OCI-LY1 (cell line): ENCODE measurements at regions not wholly inside any gene's neighbourhood (a gene's known extent, or its start where the extent isn't known, plus 50 kb on each side); places are given as distances from the start of the nearest gene placed in this dataset.

Source experiments
- CTCF ChIP-seq: fragments of 200-600 bp; sonication (generic), shearing (Covaris generic); IDR thresholded peaks from 2 replicates; pipeline ENCODE4 v1.5.1; 2017; ENCODE audit warnings: mild to moderate bottlenecking, antibody characterized with exemption, low read length, moderate library complexity, mixed read lengths
- EZH2 ChIP-seq: fragments of 200-600 bp; sonication (generic), shearing (Covaris generic); IDR thresholded peaks from 2 replicates; pipeline ENCODE4 v1.8.0; 2017; ENCODE audit warnings: borderline replicate concordance, mixed run types, mild to moderate bottlenecking, antibody characterized with exemption, low read length, moderate library complexity, mixed read lengths

DNA sequence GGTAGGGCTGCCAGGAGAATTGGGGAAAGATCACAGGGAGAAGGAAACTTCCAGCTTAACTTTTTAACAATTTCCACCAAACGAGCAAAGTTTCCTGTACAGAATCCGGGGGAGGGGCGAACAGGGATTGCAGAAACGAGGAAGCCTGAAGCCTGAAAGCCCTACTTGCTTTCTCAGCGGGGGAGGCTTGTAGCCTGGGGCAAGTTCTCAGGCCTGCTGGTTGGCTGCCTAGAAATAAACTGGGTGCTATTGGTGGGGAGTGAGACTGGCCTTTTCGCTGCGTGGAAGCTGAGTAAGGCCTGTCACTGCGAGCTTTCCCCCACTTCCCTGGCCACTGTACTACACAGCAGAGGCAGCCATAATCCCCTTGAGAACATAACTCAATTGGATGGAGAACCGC lies 110.8 kb upstream of the ATP8A1 start:
- TF ChIP-seq CTCF (no peak), EZH2 (no peak)
